ENCODE measurements at regions not wholly inside any gene's neighbourhood (a gene's known extent, or its start where the extent isn't known, plus 50 kb on each side); places are given as distances from the start of the nearest gene placed in this dataset.
"Not testable (repeated sequence)": the region's sequence is repeated elsewhere in the genome, so short reads cannot be mapped to it uniquely, and the experiment has no call there.

GRCh38 chr1:121007755-121008154, 118.2 kb downstream of the PPIAL4A start:
- DNase-seq: not testable (repeated sequence)

GRCh38 chr1:121008512-121009215, 119.1 kb downstream of the PPIAL4A start:
- DNase-seq: not testable (repeated sequence)

GRCh38 chr1:121009216-121010057, 119.9 kb downstream of the PPIAL4A start:
- DNase-seq: not testable (repeated sequence)

GRCh38 chr1:121010141-121010540, 120.6 kb downstream of the PPIAL4A start:
- not testable (repeated sequence) for DNase-seq

- not testable (repeated sequence) for DNase-seq
Observed at GRCh38 chr1:121013181-121013580, 123.6 kb downstream of the PPIAL4A start.

- peak; percentile 2 for DNase-seq
Observed at GRCh38 chr1:121016182-121017028, 126.8 kb downstream of the PPIAL4A start.

- DNase-seq: not testable (repeated sequence)
Observed at GRCh38 chr1:121019715-121020349, 130.3 kb downstream of the PPIAL4A start.

- not testable (repeated sequence) for DNase-seq
Observed at GRCh38 chr1:121020350-121021236, 131.0 kb downstream of the PPIAL4A start.

- not testable (repeated sequence) for DNase-seq
Observed at GRCh38 chr1:121021716-121022115, 132.1 kb downstream of the PPIAL4A start.

- DNase-seq: not testable (repeated sequence)
Observed at GRCh38 chr1:121032878-121033494, 143.4 kb downstream of the PPIAL4A start.

GRCh38 chr1:121036792-121037191, 147.2 kb downstream of the PPIAL4A start:
- not testable (repeated sequence) for DNase-seq

- DNase-seq: not testable (repeated sequence)
Observed at GRCh38 chr1:121040974-121041373, 143.2 kb downstream of the FAM72B start.

- not testable (repeated sequence) for DNase-seq
Observed at GRCh38 chr1:121041497-121041896, 142.6 kb downstream of the FAM72B start.

GRCh38 chr1:121042882-121043281, 141.3 kb downstream of the FAM72B start:
- DNase-seq: not testable (repeated sequence)

GRCh38 chr1:121048293-121048752, 135.8 kb downstream of the FAM72B start:
- not testable (repeated sequence) for DNase-seq

GRCh38 chr1:121048769-121049443, 135.2 kb downstream of the FAM72B start:
- not testable (repeated sequence) for DNase-seq

GRCh38 chr1:121050097-121050496, 134.0 kb downstream of the FAM72B start:
- DNase-seq: not testable (repeated sequence)

- not testable (repeated sequence) for DNase-seq
Observed at GRCh38 chr1:121051161-121051790, 132.9 kb downstream of the FAM72B start.

GRCh38 chr1:121052081-121052660, 132.0 kb downstream of the FAM72B start:
- DNase-seq: not testable (repeated sequence)

Data from 8988T (cell line).